ENCODE measurements at regions not wholly inside any gene's neighbourhood (a gene's known extent, or its start where the extent isn't known, plus 50 kb on each side); places are given as distances from the start of the nearest gene placed in this dataset.

GRCh38 chr14:87430810-87431209, 562.2 kb downstream of the GALC start:
- no peak for TF ChIP-seq CTCF (IDR thresholded peaks at IDR 0.05)
- TF ChIP-seq EP300 (IDR thresholded peaks at IDR 0.05) = no peak
